ENCODE measurements at regions not wholly inside any gene's neighbourhood (a gene's known extent, or its start where the extent isn't known, plus 50 kb on each side); places are given as distances from the start of the nearest gene placed in this dataset.

DNA sequence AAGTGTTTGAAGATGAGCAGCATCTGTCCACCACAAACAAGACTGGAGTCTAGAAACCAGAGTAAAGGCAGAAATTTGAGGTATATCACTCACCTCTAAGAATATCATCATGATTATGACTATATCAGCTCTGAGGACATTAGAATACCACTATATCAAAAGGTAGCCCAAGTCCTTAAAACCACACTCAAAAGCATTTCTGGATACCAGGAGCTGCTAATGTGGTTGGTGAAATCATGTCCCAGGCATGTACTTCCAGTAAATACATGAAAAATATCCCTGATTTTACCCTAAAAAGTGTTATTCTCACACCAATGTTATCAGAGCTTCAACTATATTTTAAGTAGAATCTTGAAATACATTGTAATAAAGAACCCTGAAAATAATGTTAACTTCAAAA lies 136.3 kb upstream of the SMAD1 start:
- in situ Hi-C loops (cut with MboI; ENCODE audit: low sequenced_read_pairs in 4 of 4) (loop anchor here in 1 of 4 donors (10.0 kb wide), 1 partner anchor 61 kb away; no protein-coding TSS in a partner anchor), intact Hi-C loops (cut with DNase I; ENCODE audit: low total_unique reads) (no loop called here)

GRCh38 chr4:145341381-145341780 lies 140.3 kb upstream of the SMAD1 start:
- in situ Hi-C loops (cut with MboI; ENCODE audit: low sequenced_read_pairs in 4 of 4) (loop anchor here in 1 of 4 donors (10.0 kb wide), 1 partner anchor 57 kb away; no protein-coding TSS in a partner anchor), intact Hi-C loops (cut with DNase I; ENCODE audit: low total_unique reads) (no loop called here)
- no peak overlapping the region for H3K27ac ChIP-seq
- peaks cover 0 to 9% of the 10 kb centered on the region in 2 donors for H3K4me1 ChIP-seq
- H3K4me3 ChIP-seq: no peak overlapping the region
- no peak for TF ChIP-seq POLR2A (IDR thresholded peaks at IDR 0.05)
- TF ChIP-seq, protein P1, sequence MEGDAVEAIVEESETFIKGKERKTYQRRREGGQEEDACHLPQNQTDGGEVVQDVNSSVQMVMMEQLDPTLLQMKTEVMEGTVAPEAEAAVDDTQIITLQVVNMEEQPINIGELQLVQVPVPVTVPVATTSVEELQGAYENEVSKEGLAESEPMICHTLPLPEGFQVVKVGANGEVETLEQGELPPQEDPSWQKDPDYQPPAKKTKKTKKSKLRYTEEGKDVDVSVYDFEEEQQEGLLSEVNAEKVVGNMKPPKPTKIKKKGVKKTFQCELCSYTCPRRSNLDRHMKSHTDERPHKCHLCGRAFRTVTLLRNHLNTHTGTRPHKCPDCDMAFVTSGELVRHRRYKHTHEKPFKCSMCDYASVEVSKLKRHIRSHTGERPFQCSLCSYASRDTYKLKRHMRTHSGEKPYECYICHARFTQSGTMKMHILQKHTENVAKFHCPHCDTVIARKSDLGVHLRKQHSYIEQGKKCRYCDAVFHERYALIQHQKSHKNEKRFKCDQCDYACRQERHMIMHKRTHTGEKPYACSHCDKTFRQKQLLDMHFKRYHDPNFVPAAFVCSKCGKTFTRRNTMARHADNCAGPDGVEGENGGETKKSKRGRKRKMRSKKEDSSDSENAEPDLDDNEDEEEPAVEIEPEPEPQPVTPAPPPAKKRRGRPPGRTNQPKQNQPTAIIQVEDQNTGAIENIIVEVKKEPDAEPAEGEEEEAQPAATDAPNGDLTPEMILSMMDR (IDR thresholded peaks at IDR 0.05 in 4 of 5, conservative IDR thresholded peaks at IDR 0.05 in 1 of 5): no peak
- H3K9me3 ChIP-seq: no peaks in the 10 kb centered on the region
- no peaks in the 10 kb centered on the region for H3K27me3 ChIP-seq
- no peak for ATAC-seq
- no peak for DNase-seq
- no peaks in the 10 kb centered on the region for H3K36me3 ChIP-seq

More for the DNA sequence above, 136.3 kb upstream of the SMAD1 start:
- ATAC-seq (no peak), DNase-seq (no peak)
- Histone ChIP-seq H3K4me3 (no peak overlapping the region), H3K27me3 (no peaks in the 10 kb centered on the region), H3K27ac (no peak overlapping the region), H3K9me3 (no peaks in the 10 kb centered on the region), H3K36me3 (no peaks in the 10 kb centered on the region), H3K4me1 (peaks cover 0 to 8% of the 10 kb centered on the region in 2 donors)
- TF ChIP-seq POLR2A (IDR thresholded peaks at IDR 0.05): no peak
- TF ChIP-seq, protein P1 (IDR thresholded peaks at IDR 0.05 in 4 of 5, conservative IDR thresholded peaks at IDR 0.05 in 1 of 5): no peak

DNA sequence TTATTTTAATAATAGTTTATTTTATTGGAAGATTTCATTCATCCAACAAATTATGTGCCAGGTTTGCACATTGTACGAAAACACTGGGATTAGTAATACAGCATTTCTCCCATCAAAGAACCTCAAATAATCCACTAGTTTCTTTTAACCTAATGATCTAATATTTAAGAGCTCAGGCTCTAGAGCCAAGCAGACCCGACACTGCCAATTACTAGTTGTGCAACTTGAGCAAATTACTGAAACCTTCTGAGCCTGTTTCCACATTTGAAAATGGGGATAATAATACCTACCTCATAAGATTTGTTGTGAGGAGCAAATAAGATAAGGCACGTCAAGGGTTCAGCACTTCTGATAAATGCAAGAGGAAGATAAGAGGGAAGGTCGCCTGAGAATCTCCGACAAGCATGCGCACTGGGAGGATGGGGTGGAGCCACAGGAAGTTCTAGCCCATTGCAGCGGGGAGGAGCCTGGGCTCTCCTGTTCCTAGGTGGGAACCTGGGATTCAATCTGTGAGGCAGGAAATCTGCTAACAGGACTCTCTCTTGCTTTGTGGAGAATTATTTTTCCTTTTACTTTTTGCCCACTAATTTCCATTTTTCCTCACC lies 141.5 kb upstream of the SMAD1 start:
- intact Hi-C loops (cut with DNase I; ENCODE audit: low total_unique reads): no loop called here

DNA sequence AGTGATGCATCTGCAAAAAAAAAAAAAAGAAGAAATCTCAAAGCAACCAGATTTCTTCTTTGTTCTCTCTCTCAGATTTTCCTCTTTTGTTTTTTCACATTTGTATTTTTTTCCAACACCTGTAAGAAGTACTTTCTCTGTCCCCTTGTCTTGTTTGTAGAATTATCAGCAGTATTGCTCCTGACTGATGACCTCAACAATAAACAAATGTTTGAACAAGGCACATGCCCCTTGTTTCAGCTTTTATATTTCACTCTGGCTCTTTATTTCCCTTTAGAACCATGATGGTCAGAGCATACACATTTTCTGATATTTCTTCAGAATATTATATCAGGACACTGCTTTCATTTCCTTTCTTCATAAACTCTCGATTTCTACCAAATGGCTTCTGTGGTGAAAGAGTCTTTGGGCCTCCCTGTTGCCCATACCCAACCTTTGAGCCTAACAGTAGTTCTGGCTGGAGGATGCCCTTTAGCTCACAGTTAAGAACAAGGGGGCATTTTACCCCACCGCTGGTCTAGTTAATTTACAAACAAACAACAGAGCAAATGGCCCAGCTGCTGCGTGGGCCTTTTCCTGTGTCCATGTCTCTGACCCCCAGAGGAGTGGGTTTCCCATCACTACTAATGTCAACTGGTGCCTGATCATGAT lies 142.5 kb upstream of the SMAD1 start:
- Histone ChIP-seq H3K9me3 (no peaks in the 10 kb centered on the region), H3K4me1 (peaks cover 0 to 9% of the 10 kb centered on the region in 2 donors), H3K4me3 (no peak overlapping the region), H3K27me3 (no peaks in the 10 kb centered on the region), H3K36me3 (no peaks in the 10 kb centered on the region), H3K27ac (no peak overlapping the region)
- ATAC-seq: no peak
- in situ Hi-C loops (cut with MboI; ENCODE audit: low sequenced_read_pairs in 4 of 4) (no loop called here), intact Hi-C loops (cut with DNase I; ENCODE audit: low total_unique reads) (no loop called here)
- TF ChIP-seq POLR2A (IDR thresholded peaks at IDR 0.05): no peak
- TF ChIP-seq, protein P1 (IDR thresholded peaks at IDR 0.05 in 4 of 5, conservative IDR thresholded peaks at IDR 0.05 in 1 of 5): no peak
- DNase-seq: no peak

More for the DNA sequence above, 141.5 kb upstream of the SMAD1 start:
- in situ Hi-C loops (cut with MboI; ENCODE audit: low sequenced_read_pairs in 4 of 4): loop anchor here in 1 of 4 donors (10.0 kb wide), 1 partner anchor 55 kb away; no protein-coding TSS in a partner anchor
- TF ChIP-seq, protein P1 (IDR thresholded peaks at IDR 0.05 in 4 of 5, conservative IDR thresholded peaks at IDR 0.05 in 1 of 5): no peak
- TF ChIP-seq POLR2A (IDR thresholded peaks at IDR 0.05): no peak
- no peak overlapping the region for H3K27ac ChIP-seq
- peaks cover 0 to 9% of the 10 kb centered on the region in 2 donors for H3K4me1 ChIP-seq
- ATAC-seq: no peak
- H3K9me3 ChIP-seq: no peaks in the 10 kb centered on the region
- no peak overlapping the region for H3K4me3 ChIP-seq
- no peaks in the 10 kb centered on the region for H3K27me3 ChIP-seq
- no peak for DNase-seq
- H3K36me3 ChIP-seq: no peaks in the 10 kb centered on the region

All from gastrocnemius medialis (tissue), 4 donors.